ENCODE measurements at regions not wholly inside any gene's neighbourhood (a gene's known extent, or its start where the extent isn't known, plus 50 kb on each side); places are given as distances from the start of the nearest gene placed in this dataset.
"Not testable (repeated sequence)": the region's sequence is repeated elsewhere in the genome, so short reads cannot be mapped to it uniquely, and the experiment has no call there.

DNA sequence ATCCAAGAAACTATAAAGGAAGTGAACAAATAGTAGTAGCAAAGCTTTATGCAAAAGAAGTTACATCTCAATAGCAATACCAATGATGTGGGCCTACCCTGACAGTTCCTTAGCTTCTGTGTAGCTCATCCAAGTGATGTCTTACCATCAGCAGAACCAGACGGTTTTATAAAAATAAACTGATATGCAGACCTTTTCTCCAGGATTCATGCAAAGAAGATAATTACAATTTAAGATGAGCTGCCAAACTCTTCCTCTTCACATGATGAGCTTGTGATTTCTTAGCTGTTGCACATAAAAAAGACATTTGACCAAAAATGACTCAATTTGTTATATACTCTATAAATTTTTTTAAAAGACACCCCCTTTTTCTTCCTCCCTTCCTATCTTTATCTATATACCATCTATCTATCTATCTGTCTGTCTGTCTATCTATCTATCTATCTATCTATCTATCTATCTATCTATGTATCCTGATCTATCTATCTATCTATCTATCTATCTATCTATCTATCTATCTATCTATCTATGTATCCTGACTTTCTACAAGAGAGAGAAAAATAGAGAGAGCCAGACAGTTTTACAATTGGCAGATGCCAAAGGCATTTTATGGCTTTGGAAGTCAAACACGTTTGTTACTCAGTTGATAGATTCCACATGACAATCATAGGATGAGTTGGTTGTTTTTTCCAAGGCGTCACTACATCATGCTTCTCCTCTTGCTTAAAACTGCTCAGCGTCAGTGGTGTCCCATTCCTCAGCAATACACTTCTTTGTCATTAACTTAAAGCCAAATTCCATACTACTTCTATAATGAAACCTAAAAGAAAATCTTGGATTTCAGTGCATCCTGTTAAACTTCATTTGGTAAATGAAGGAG is 65.9 kb upstream of the ACTR3 start:
- no peak overlapping the region for H3K4me3 ChIP-seq

DNA sequence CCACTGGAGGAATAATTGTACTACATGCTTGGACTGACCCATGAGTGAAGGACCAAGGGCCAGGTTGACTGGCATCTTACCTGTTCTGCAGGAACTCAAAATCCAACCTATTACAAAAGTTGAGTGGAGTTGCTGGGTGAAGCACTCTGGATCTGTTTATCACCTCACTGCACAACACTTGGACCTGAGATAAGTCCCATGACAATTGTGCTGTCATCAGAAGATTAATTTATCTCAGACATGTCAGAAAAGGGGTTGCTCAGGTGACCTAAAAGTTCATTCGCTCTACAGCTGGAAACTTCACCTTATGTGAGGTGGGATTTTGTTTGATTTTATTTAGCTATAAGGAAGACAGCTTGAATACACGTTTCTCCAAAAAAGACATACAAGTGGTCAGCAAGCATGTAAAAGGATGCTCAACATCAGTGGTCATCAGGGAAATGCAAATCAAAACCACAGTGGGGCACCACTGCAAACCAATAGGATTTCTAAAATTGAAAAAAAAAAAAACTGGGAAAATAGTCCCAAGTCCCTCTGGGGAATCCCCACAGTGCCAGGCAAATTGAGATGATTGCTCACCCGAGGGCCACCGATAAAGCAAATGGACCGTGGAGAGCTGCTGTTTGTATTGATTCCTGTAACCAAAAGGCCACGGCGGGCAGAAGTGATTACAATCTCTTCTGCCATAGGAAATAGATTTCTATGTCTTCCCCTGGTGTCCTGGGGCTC is 65.8 kb upstream of the SLC35F5 start:
- ATAC-seq (ENCODE audit: insufficient number of reproducible peaks, low FRiP score, low read depth) (no peak), DNase-seq (ENCODE audit: low spot score) (no peak)
- Histone ChIP-seq H3K27ac (no peak overlapping the region), H3K27me3 (replicated peaks; ENCODE audit: insufficient read depth) (no peaks in the 10 kb centered on the region), H3K9me3 (no peaks in the 10 kb centered on the region), H3K4me3 (no peak overlapping the region), H3K36me3 (no peaks in the 10 kb centered on the region), H3K4me1 (ENCODE audit: control insufficient read depth in 1 of 2, low read depth in 2 of 2) (peaks cover 3 to 7% of the 10 kb centered on the region in 2 donors)
- TF ChIP-seq, protein P1, sequence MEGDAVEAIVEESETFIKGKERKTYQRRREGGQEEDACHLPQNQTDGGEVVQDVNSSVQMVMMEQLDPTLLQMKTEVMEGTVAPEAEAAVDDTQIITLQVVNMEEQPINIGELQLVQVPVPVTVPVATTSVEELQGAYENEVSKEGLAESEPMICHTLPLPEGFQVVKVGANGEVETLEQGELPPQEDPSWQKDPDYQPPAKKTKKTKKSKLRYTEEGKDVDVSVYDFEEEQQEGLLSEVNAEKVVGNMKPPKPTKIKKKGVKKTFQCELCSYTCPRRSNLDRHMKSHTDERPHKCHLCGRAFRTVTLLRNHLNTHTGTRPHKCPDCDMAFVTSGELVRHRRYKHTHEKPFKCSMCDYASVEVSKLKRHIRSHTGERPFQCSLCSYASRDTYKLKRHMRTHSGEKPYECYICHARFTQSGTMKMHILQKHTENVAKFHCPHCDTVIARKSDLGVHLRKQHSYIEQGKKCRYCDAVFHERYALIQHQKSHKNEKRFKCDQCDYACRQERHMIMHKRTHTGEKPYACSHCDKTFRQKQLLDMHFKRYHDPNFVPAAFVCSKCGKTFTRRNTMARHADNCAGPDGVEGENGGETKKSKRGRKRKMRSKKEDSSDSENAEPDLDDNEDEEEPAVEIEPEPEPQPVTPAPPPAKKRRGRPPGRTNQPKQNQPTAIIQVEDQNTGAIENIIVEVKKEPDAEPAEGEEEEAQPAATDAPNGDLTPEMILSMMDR (IDR thresholded peaks at IDR 0.05), result no peak

More for the DNA sequence above, 65.9 kb upstream of the ACTR3 start:
- ATAC-seq (ENCODE audit: insufficient number of reproducible peaks, low FRiP score, low read depth) (no peak), DNase-seq (ENCODE audit: low spot score) (no peak)
- Histone ChIP-seq H3K9me3 (no peaks in the 10 kb centered on the region), H3K27me3 (replicated peaks; ENCODE audit: insufficient read depth) (no peaks in the 10 kb centered on the region), H3K4me1 (ENCODE audit: control insufficient read depth in 1 of 2, low read depth in 2 of 2) (no peaks in the 10 kb centered on the region), H3K36me3 (no peaks in the 10 kb centered on the region), H3K27ac (no peak overlapping the region)
- TF ChIP-seq, protein P1 (IDR thresholded peaks at IDR 0.05), result no peak

DNA sequence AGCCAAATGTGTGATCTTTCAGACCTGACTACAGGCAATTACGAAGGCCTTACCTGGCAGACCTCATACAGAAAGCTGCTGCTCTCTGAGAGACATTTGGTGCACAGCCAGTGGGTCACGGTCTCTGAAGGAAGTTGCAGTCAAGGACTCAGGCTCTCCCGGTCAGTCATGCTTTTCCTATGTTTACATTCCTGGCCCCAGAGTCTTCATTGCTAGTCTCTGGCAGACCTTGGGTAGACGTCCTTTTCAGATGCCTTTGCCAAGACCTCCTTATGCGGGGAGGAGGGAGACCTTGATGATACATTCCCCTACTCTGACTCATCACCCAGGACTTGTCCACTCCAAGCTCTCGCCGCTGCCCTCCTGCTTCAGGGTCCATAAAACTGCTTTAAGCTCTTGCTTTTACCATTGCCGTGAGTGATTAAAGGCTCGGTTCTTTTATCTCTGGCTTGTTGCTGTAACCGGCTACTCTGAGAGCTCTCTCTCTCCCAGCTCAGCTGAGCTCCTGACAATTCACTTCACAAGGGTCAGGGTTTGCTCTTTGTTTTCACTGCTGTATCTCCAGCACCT is 62.0 kb upstream of the SLC35F5 start:
- DNase-seq (ENCODE audit: low spot score) (no peak), ATAC-seq (ENCODE audit: insufficient number of reproducible peaks, low FRiP score, low read depth) (no peak)
- H3K9me3 ChIP-seq, result no peaks in the 10 kb centered on the region
- H3K4me1 ChIP-seq (ENCODE audit: control insufficient read depth in 1 of 2, low read depth in 2 of 2), result peaks cover 3 to 7% of the 10 kb centered on the region in 2 donors
- TF ChIP-seq, protein P1 (IDR thresholded peaks at IDR 0.05), result no peak
- no peaks in the 10 kb centered on the region for H3K27me3 ChIP-seq (replicated peaks; ENCODE audit: insufficient read depth)
- H3K27ac ChIP-seq, result no peak overlapping the region
- no peaks in the 10 kb centered on the region for H3K36me3 ChIP-seq
- H3K4me3 ChIP-seq, result peak overlapping the region; percentile 42

DNA sequence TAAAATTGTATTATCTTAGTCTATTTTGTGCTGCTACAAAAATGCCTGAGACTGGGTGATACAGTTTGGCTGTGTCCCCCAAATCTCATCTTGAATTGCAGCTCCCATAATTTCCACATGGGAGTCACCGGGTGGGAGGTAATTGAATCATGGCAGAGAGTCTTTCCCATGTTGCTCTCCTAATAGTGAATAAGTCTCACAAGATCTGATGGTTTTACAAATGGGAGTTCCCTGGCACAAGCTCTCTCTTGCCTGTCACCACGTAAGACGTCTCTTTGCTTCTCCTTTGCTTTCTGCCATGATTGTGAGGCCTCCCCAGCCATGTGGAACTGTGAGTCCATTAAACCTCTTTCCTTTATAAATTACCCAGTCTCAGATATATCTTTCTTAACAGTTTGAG is 57.0 kb upstream of the SLC35F5 start:
- H3K36me3 ChIP-seq; H3K9me3 ChIP-seq; ATAC-seq (ENCODE audit: insufficient number of reproducible peaks, low FRiP score, low read depth); H3K4me3 ChIP-seq; H3K27me3 ChIP-seq (replicated peaks; ENCODE audit: insufficient read depth); H3K4me1 ChIP-seq (ENCODE audit: control insufficient read depth in 1 of 2, low read depth in 2 of 2); DNase-seq (ENCODE audit: low spot score); H3K27ac ChIP-seq: not testable (repeated sequence)

DNA sequence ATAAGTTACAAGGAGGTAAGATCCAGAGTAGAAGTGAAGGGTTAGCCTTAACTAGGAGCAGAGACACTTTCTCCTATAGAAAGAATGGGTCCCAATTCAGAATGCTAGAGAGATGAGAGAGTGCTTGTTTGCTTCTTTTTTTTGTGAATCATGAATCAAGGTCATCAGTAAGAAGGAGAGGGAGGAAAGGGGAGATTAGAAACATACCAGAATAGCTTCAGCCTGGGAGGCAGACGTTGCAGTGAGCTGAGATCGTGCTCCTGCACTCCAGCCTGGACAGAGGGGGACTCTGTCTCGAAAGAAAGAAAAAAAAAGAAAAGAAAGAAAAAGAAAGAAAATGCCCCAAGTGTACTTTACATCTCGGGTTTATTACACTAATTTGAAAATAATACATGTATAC is 55.8 kb upstream of the SLC35F5 start:
- DNase-seq (ENCODE audit: low spot score), result no peak
- ATAC-seq (ENCODE audit: insufficient number of reproducible peaks, low FRiP score, low read depth), result no peak
- H3K9me3 ChIP-seq, result no peaks in the 10 kb centered on the region
- H3K4me3 ChIP-seq, result no peak overlapping the region
- no peaks in the 10 kb centered on the region for H3K27me3 ChIP-seq (replicated peaks; ENCODE audit: insufficient read depth)
- H3K4me1 ChIP-seq (ENCODE audit: control insufficient read depth in 1 of 2, low read depth in 2 of 2), result no peaks in the 10 kb centered on the region
- no peaks in the 10 kb centered on the region for H3K36me3 ChIP-seq
- TF ChIP-seq, protein P1 (IDR thresholded peaks at IDR 0.05), result no peak
- no peak overlapping the region for H3K27ac ChIP-seq
